WI38 (cell line): ENCODE measurements at regions not wholly inside any gene's neighbourhood (a gene's known extent, or its start where the extent isn't known, plus 50 kb on each side); places are given as distances from the start of the nearest gene placed in this dataset.

Experiments
- H3K4me3 ChIP-seq: 2 replicates; pipeline ENCODE4 v1.5.1; 2011; ENCODE audit warnings: low read depth, mild to moderate bottlenecking, control low read depth, low read length
- TF ChIP-seq, protein P1 (sequence below): IDR thresholded peaks from 2 replicates; pipeline ENCODE4 v1.5.1; 2012; ENCODE audit warnings: low read depth, mild to moderate bottlenecking, control low read depth, low read length

DNA sequence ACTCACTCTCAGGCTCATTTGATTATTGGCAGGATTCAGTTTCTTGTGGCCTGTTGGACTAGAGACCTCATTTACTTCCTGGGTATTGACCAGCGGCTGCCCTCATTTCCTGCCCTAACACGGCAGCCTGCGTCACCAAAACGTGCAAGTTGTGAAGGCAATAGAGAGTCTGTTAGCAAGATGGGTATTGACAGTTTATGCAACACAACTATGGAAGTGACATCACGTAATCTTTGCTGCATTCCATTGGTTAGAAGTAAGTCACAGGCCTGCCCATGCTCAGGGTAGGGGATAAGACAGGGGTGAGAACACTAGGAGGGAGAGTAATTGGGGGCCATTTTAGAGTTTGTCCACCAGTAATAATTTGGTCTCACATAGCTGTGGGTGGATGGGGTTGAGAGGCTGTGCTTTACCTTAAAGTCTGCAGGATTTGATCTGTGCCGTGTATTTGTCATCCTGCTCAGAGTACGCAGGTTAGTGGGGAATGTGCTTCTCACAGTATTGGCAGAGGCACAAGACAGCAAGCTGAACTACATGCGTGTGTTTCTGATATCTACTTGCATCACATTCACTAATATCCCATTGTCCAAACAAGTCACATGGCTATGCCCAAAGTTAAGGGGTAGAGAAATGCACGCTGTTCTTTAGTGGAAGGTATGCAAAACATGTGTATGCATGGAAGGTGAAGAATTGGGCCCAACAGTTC, 83.3 kb downstream of the EDEM1 start:
- TF ChIP-seq, protein P1, sequence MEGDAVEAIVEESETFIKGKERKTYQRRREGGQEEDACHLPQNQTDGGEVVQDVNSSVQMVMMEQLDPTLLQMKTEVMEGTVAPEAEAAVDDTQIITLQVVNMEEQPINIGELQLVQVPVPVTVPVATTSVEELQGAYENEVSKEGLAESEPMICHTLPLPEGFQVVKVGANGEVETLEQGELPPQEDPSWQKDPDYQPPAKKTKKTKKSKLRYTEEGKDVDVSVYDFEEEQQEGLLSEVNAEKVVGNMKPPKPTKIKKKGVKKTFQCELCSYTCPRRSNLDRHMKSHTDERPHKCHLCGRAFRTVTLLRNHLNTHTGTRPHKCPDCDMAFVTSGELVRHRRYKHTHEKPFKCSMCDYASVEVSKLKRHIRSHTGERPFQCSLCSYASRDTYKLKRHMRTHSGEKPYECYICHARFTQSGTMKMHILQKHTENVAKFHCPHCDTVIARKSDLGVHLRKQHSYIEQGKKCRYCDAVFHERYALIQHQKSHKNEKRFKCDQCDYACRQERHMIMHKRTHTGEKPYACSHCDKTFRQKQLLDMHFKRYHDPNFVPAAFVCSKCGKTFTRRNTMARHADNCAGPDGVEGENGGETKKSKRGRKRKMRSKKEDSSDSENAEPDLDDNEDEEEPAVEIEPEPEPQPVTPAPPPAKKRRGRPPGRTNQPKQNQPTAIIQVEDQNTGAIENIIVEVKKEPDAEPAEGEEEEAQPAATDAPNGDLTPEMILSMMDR: no peak
- H3K4me3 ChIP-seq: no peak overlapping the region

DNA sequence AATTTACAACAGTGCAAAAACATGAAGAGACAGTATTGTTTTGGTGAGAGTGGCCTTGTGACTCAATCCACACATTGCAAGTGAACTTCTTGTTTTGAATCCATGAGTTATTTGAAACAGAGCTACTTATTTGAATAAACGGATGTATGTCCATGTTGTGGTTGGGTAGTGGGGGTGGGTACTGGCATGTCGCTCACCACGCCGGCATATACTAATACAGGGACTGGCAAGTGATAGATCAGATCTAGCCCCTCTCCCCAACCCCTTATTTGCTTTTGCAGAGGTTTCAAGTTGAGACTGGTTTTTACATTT, 83.8 kb downstream of the EDEM1 start:
- H3K4me3 ChIP-seq: no peak overlapping the region
- TF ChIP-seq, protein P1: no peak

DNA sequence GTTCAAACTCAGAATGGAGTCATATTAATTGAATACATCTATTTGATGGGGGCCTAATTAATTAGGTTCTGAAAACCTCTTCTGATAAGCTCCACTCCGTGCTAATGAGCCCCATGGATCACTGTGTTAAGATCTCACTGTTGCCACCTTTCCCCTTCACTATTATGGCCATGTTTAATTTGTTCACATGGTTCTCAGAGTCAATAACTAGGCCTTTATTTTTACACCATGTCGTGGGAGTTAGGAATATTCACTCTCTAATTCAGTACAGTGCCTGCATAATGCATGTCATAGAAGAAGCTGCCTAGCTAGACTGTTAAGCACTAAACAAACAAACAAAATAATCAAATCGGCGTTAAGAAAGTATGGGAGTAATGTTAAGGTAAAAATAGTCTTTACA, 84.9 kb downstream of the EDEM1 start:
- TF ChIP-seq, protein P1: no peak
- H3K4me3 ChIP-seq: no peak overlapping the region

DNA sequence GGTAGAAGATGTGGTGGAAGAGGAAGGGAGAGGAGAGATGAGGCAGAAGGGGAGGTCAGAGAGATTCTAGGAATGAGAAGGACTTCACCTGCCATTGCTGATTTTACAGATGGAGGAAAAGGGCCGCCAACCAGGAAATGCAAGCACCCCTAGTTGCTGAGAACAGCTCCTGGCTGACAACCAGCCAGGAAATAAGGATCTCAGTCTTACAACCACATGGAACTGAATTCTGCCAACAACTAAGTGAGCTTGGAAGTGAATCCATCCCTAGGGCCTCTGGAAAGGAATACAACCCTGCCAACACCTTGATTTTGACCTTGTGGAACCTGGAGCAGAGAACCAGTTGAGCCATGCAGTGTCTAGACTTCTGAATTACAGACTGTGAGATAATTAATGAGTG, 86.6 kb downstream of the EDEM1 start:
- TF ChIP-seq, protein P1: no peak
- no peak overlapping the region for H3K4me3 ChIP-seq

DNA sequence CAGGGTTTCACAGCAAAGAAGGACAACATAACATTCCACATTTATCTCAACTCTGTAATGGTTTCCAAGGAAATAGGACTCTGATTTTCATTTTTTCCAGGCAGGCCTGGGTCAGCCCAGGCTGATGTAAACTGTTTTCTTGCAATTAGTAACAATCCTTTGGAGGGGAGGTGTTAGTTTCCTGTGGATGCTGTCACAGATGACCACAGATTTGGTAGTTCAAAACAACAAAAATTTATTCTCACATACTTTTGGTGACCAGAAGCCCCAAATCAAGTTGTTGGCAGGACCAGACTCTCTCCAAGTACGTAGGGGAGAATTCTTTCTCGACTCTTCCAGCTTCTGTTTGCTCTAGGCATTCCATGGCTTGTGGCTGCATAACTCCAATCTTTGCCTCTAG, 88.0 kb downstream of the EDEM1 start:
- TF ChIP-seq, protein P1: no peak
- H3K4me3 ChIP-seq: no peak overlapping the region

DNA sequence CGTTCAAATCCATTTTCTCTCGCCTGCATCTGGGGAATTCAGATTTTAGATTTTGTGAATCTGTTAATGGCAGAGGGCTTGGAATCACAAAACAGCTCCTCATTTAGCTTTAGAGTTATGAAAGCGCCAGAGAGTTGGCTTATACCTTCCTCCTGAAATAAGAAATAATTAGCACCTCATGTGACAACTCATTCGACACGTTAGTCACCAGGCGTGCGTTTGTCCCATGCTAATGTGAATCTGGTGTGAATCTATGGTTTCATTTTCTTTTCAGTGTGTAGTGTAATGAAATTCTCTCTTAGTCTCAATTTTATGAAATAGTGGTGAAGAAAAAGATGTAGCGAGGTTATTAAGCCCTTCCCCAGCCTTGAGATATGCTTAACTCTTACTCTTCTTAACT, 89.4 kb downstream of the EDEM1 start:
- H3K4me3 ChIP-seq: no peak overlapping the region
- TF ChIP-seq, protein P1: no peak

DNA sequence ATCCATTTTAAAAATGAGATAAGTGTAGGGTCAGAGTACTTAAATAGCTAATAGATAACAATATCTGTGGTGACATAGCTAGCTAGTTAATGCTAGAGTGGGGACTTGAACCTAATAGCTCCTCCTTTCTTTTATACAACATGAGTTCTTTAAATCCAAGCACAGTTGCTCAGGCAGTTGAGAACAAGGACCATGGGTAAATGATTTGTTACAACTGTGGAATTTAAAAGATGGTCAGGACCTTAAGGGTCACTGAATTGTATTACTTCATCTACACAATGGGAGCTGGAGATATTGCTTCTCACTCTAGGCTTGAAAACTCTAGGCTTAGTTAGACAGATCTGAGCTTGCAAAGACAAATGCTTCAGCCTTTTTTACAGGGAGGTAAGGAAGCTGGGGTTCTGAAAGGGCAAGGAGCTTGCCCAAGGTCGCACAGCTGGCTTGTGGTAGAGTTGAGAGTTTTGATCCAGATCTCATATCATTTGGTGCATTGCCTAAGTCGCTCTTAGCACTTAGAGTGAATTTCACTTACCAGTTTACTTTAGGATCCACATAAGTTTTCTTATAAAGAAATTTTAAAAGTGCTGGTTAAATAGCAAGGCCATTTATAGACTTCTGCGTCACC, 90.2 kb downstream of the EDEM1 start:
- no peak overlapping the region for H3K4me3 ChIP-seq
- TF ChIP-seq, protein P1: no peak
